Gastroesophageal sphincter (tissue), 3 donors: ENCODE measurements at regions not wholly inside any gene's neighbourhood (a gene's known extent, or its start where the extent isn't known, plus 50 kb on each side); places are given as distances from the start of the nearest gene placed in this dataset.
"Not testable (repeated sequence)": the region's sequence is repeated elsewhere in the genome, so short reads cannot be mapped to it uniquely, and the experiment has no call there.

Experiments used
- POLR2A ChIP-seq, 2 donors: fragments of 450-650 bp; IDR thresholded peaks; one replicate each; pipeline ENCODE4 v1.6.1; 2017; ENCODE audit warnings: antibody characterized with exemption in 2 of 2, mild to moderate bottlenecking in 2 of 2, moderate library complexity in 1 of 2
- TF ChIP-seq, protein P1 (sequence below), 4 experiments: fragments of 200-600 bp in 2 of 4; fragments of 450-650 bp in 2 of 4; sonication (generic) in 1 of 4; IDR thresholded peaks; one replicate each; pipeline ENCODE4 v1.5.1; 2017 to 2019; ENCODE audit warnings: antibody characterized with exemption in 4 of 4, mild to moderate bottlenecking in 2 of 4, moderate library complexity in 2 of 4

- TF ChIP-seq, protein P1, sequence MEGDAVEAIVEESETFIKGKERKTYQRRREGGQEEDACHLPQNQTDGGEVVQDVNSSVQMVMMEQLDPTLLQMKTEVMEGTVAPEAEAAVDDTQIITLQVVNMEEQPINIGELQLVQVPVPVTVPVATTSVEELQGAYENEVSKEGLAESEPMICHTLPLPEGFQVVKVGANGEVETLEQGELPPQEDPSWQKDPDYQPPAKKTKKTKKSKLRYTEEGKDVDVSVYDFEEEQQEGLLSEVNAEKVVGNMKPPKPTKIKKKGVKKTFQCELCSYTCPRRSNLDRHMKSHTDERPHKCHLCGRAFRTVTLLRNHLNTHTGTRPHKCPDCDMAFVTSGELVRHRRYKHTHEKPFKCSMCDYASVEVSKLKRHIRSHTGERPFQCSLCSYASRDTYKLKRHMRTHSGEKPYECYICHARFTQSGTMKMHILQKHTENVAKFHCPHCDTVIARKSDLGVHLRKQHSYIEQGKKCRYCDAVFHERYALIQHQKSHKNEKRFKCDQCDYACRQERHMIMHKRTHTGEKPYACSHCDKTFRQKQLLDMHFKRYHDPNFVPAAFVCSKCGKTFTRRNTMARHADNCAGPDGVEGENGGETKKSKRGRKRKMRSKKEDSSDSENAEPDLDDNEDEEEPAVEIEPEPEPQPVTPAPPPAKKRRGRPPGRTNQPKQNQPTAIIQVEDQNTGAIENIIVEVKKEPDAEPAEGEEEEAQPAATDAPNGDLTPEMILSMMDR (IDR thresholded peaks at IDR 0.05) = not testable (repeated sequence)
- TF ChIP-seq POLR2A (IDR thresholded peaks at IDR 0.05) = not testable (repeated sequence)
Observed at GRCh38 chr3:75496600-75496999, 167.5 kb upstream of the FRG2C start.
